Mesenchymal stem cell (in vitro differentiated cells and primary cell): ENCODE measurements at regions not wholly inside any gene's neighbourhood (a gene's known extent, or its start where the extent isn't known, plus 50 kb on each side); places are given as distances from the start of the nearest gene placed in this dataset.
A peak's percentile ranks its signal among the peaks of the same experiment; 100 is the strongest.

Experiments
- DNase-seq: peaks from one replicate; pipeline ENCODE4 v3.0.0-alpha.2; 2013
- H2AFZ ChIP-seq: one replicate; pipeline ENCODE4 v1.6.1; 2013; ENCODE audit warnings: low read depth, mild to moderate bottlenecking, control low read depth, inconsistent platforms, low read length, moderate library complexity
- H2AK5ac ChIP-seq: 2 replicates; pipeline ENCODE4 v1.6.1; 2013; ENCODE audit warnings: low read length, moderate library complexity, mild to moderate bottlenecking, inconsistent platforms; ENCODE audit not compliant: severe bottlenecking
- H2BK120ac ChIP-seq: one replicate; pipeline ENCODE4 v1.6.1; 2013; ENCODE audit warnings: low read depth, mild to moderate bottlenecking, inconsistent platforms, low read length, moderate library complexity
- H2BK12ac ChIP-seq, 2 experiments: one replicate each; pipeline ENCODE4 v1.6.1; 2013; ENCODE audit warnings: inconsistent platforms in 2 of 2, low read length in 2 of 2, mild to moderate bottlenecking in 2 of 2, moderate library complexity in 2 of 2, control low read depth in 1 of 2
- H2BK15ac ChIP-seq: one replicate; pipeline ENCODE4 v1.6.1; 2013; ENCODE audit warnings: mild to moderate bottlenecking, low read depth, inconsistent platforms; ENCODE audit not compliant: poor library complexity, severe bottlenecking
- H2BK5ac ChIP-seq: 2 replicates; pipeline ENCODE4 v1.6.1; 2013; ENCODE audit warnings: low read depth, mild to moderate bottlenecking, low read length, control low read depth, inconsistent platforms; ENCODE audit not compliant: poor library complexity, severe bottlenecking
- H3K14ac ChIP-seq, 2 experiments: one replicate each; pipeline ENCODE4 v1.6.1; 2013; ENCODE audit warnings: inconsistent platforms in 2 of 2, low read length in 2 of 2, control low read depth in 1 of 2, mild to moderate bottlenecking in 1 of 2, moderate library complexity in 1 of 2
- H3K18ac ChIP-seq, 2 experiments: one replicate each; pipeline ENCODE4 v1.6.1; 2013; ENCODE audit warnings: inconsistent platforms in 2 of 2, low read length in 2 of 2, control low read depth in 1 of 2, low read depth in 1 of 2, mild to moderate bottlenecking in 1 of 2
- H3K23ac ChIP-seq, 2 experiments: one replicate each; pipeline ENCODE4 v1.6.1; 2013; ENCODE audit warnings: inconsistent platforms in 2 of 2, low read length in 2 of 2, mild to moderate bottlenecking in 2 of 2, moderate library complexity in 2 of 2, control low read depth in 1 of 2
- H3K27ac ChIP-seq: 2 replicates; pipeline ENCODE4 v1.5.1; 2013; ENCODE audit warnings: mild to moderate bottlenecking, moderate library complexity, low read length, control low read depth, inconsistent platforms; ENCODE audit not compliant: poor library complexity, severe bottlenecking
- H3K27me3 ChIP-seq, 2 experiments: 2 replicates each; pipeline versions ENCODE4 v1.6.1 to v1.7.0; 2013; ENCODE audit warnings: low read length in 2 of 2, mild to moderate bottlenecking in 2 of 2, moderate library complexity in 2 of 2, control low read depth in 1 of 2, inconsistent platforms in 1 of 2; ENCODE audit not compliant: control insufficient read depth in 1 of 2, insufficient read depth in 1 of 2
- H3K36me3 ChIP-seq, 2 experiments: 2 replicates each; pipeline versions ENCODE4 v1.6.1 to v1.7.0; 2013; ENCODE audit warnings: low read length in 2 of 2, control low read depth in 1 of 2, inconsistent platforms in 1 of 2, low read depth in 1 of 2, mild to moderate bottlenecking in 1 of 2; ENCODE audit not compliant: insufficient read depth in 2 of 2, control insufficient read depth in 1 of 2
- H3K4ac ChIP-seq, 2 experiments: one replicate each; pipeline ENCODE4 v1.6.1; 2013; ENCODE audit warnings: inconsistent platforms in 2 of 2, low read length in 2 of 2, mild to moderate bottlenecking in 2 of 2, moderate library complexity in 2 of 2, control low read depth in 1 of 2, low read depth in 1 of 2
- H3K4me1 ChIP-seq: 2 replicates; pipeline ENCODE4 v1.6.1; 2013; ENCODE audit warnings: low read depth, low read length, control low read depth; ENCODE audit not compliant: control insufficient read depth, insufficient read depth
- H3K4me2 ChIP-seq: 2 replicates; pipeline ENCODE4 v1.6.1; 2013; ENCODE audit warnings: low read length, mild to moderate bottlenecking, inconsistent platforms; ENCODE audit not compliant: poor library complexity, severe bottlenecking
- H3K4me3 ChIP-seq, 2 experiments: 2 replicates each; pipeline versions ENCODE4 v1.5.1 to v1.7.0; 2013; ENCODE audit warnings: low read length in 2 of 2, mild to moderate bottlenecking in 2 of 2, control low read depth in 1 of 2, low read depth in 1 of 2; ENCODE audit not compliant: insufficient read depth in 1 of 2
- H3K79me1 ChIP-seq: replicated peaks from 2 replicates; pipeline ENCODE4 v1.6.1; 2013; ENCODE audit warnings: mild to moderate bottlenecking, control low read depth, low read length, inconsistent platforms; ENCODE audit not compliant: poor library complexity, severe bottlenecking
- H3K9ac ChIP-seq: 2 replicates; pipeline ENCODE4 v1.7.0; 2013; ENCODE audit warnings: mild to moderate bottlenecking, low read length, moderate library complexity
- H3K9me3 ChIP-seq: 2 replicates; pipeline ENCODE4 v1.7.0; 2013; ENCODE audit warnings: mild to moderate bottlenecking, low read length; ENCODE audit not compliant: control insufficient read depth
- H4K8ac ChIP-seq: one replicate; pipeline ENCODE4 v1.6.1; 2013; ENCODE audit warnings: inconsistent platforms, mild to moderate bottlenecking, low read length, moderate library complexity
- H4K91ac ChIP-seq: one replicate; pipeline ENCODE4 v1.6.1; 2013; ENCODE audit warnings: mild to moderate bottlenecking, low read length, inconsistent platforms
- WGBS: methylation state at CpG from one replicate; pipeline ENCODE4 v1.1.7; 2013; ENCODE audit warnings: mixed read lengths; 5-methylcytosine and 5-hydroxymethylcytosine counted together

DNA sequence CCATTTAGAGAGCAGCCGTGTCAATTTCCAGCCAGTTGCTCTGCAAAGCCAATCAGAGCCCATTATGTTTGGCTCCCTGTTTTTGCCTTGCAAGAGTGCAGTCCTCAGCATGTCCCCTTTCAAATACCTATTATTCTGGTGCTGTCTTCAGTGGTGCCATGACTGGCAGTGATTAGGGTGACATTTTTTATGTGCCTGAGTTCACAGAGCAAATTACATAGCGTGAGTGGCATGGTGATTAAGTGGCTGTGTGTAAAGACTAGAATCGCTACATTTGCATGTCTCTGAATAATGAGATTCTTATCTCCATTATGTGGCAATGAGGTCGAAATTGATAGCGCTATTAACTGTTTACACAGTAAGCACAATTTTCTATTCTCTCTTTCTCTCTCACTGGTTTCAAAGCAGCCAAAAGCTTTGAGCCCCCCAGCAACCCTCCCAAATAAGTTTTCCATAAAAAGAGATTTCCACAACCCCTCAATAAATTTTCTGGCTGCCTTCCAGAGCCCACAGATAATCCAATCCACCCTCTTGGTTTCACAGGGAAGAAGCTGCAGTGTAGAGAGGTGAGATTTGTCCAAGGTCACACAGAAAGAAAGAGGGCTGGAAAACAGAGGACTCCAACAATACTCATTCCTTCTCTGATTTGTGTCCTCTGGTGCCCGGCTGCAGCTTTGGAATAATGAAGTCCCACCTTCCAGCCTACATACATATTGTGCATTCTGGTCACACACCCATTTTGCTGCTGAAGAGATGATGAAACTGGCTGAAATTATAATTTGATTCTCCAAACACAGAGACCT is 58.8 kb upstream of the NUDT4 start:
- 97% methylated on average over 6 of the region's 6 CpGs for WGBS
- no peak overlapping the region for H3K27ac ChIP-seq
- H2AFZ ChIP-seq = no peak overlapping the region
- no peak for DNase-seq
- H2BK15ac ChIP-seq = no peak overlapping the region
- no peaks in the 10 kb centered on the region for H3K4me1 ChIP-seq
- no peak overlapping the region for H3K9ac ChIP-seq
- H3K4ac ChIP-seq = no peak overlapping the region
- H2BK120ac ChIP-seq = no peak overlapping the region
- no peak overlapping the region for H3K4me2 ChIP-seq
- no peaks in the 10 kb centered on the region for H3K79me1 ChIP-seq
- H3K23ac ChIP-seq = no peak overlapping the region
- H2BK5ac ChIP-seq = no peak overlapping the region
- no peak overlapping the region for H2BK12ac ChIP-seq
- no peak overlapping the region for H4K91ac ChIP-seq
- no peak overlapping the region for H3K4me3 ChIP-seq
- H3K18ac ChIP-seq = no peak overlapping the region
- H2AK5ac ChIP-seq = no peak overlapping the region
- H3K27me3 ChIP-seq = no peaks in the 10 kb centered on the region
- H3K36me3 ChIP-seq = no peaks in the 10 kb centered on the region
- no peak overlapping the region for H3K14ac ChIP-seq
- H4K8ac ChIP-seq = no peak overlapping the region
- no peaks in the 10 kb centered on the region for H3K9me3 ChIP-seq

DNA sequence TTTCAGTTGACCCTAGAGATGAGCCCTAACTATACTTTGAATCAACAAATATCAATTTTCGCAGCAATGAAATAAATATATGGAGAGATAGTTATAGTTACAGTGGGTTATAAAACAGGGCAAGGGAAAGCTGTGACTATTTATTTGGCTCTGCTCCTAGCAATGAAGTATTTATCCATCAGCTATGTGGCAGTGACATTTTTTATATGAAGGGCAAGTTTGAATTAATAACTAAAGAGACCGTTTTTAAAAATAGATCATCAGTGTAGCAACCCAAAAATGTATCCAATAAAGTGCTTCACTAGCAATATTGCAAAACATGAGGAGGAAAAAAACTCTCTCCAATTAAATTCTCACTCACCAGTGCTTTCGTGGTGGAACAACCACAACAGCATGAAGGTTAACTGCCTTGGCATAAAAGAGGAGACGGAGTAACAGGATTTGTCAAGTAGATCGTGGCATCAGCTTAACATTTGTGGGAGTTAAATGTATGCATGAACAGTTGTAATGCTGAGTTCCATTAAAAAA is 58.1 kb upstream of the NUDT4 start:
- no peak overlapping the region for H3K9ac ChIP-seq
- H3K27ac ChIP-seq = no peak overlapping the region
- no peak overlapping the region for H3K4ac ChIP-seq
- no peaks in the 10 kb centered on the region for H3K4me1 ChIP-seq
- no peaks in the 10 kb centered on the region for H3K27me3 ChIP-seq
- H3K14ac ChIP-seq = no peak overlapping the region
- H4K8ac ChIP-seq = no peak overlapping the region
- H4K91ac ChIP-seq = no peak overlapping the region
- H3K79me1 ChIP-seq = no peaks in the 10 kb centered on the region
- no peak overlapping the region for H2BK12ac ChIP-seq
- H3K4me2 ChIP-seq = no peak overlapping the region
- DNase-seq = no peak
- no peak overlapping the region for H2BK5ac ChIP-seq
- no peaks in the 10 kb centered on the region for H3K9me3 ChIP-seq
- H2BK15ac ChIP-seq = no peak overlapping the region
- H2BK120ac ChIP-seq = no peak overlapping the region
- no peaks in the 10 kb centered on the region for H3K36me3 ChIP-seq
- no peak overlapping the region for H3K23ac ChIP-seq
- no peak overlapping the region for H3K18ac ChIP-seq
- 96% methylated on average over 4 of the region's 5 CpGs for WGBS
- H2AK5ac ChIP-seq = no peak overlapping the region
- no peak overlapping the region for H3K4me3 ChIP-seq
- H2AFZ ChIP-seq = no peak overlapping the region

DNA sequence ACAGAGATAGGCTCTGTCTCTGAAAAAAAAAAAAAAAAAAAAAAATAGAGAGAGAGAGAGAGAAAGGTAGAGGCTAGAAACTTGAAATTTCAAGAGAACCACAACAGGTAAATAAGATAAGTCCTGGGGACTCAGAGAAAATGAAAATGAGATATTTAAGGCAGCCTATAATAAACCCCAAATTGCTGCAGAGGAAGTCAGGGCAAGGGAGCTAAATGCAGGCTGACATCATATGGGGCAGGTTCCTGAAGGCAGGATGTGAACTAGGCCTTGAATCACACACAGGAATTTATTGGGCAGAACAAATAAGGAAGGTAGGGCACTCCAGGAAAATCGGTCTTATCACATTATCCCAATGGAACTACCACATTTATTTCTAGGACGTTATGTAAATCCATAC is 54.9 kb upstream of the NUDT4 start:
- Histone ChIP-seq H3K79me1 (no peaks in the 10 kb centered on the region), H3K36me3 (no peaks in the 10 kb centered on the region), H2AK5ac (no peak overlapping the region), H3K4me2 (no peak overlapping the region), H3K27ac (no peak overlapping the region), H3K9ac (no peak overlapping the region), H2BK15ac (no peak overlapping the region), H2BK5ac (no peak overlapping the region), H3K4me3 (no peak overlapping the region), H2BK120ac (no peak overlapping the region), H3K4ac (no peak overlapping the region), H4K8ac (no peak overlapping the region), H4K91ac (no peak overlapping the region), H3K4me1 (no peaks in the 10 kb centered on the region), H3K18ac (no peak overlapping the region), H3K14ac (no peak overlapping the region), H3K9me3 (no peaks in the 10 kb centered on the region), H3K23ac (no peak overlapping the region), H3K27me3 (no peaks in the 10 kb centered on the region), H2AFZ (no peak overlapping the region), H2BK12ac (no peak overlapping the region)
- DNase-seq = no peak
- WGBS = no CpG with 5 or more reads among the region's 2 CpGs

DNA sequence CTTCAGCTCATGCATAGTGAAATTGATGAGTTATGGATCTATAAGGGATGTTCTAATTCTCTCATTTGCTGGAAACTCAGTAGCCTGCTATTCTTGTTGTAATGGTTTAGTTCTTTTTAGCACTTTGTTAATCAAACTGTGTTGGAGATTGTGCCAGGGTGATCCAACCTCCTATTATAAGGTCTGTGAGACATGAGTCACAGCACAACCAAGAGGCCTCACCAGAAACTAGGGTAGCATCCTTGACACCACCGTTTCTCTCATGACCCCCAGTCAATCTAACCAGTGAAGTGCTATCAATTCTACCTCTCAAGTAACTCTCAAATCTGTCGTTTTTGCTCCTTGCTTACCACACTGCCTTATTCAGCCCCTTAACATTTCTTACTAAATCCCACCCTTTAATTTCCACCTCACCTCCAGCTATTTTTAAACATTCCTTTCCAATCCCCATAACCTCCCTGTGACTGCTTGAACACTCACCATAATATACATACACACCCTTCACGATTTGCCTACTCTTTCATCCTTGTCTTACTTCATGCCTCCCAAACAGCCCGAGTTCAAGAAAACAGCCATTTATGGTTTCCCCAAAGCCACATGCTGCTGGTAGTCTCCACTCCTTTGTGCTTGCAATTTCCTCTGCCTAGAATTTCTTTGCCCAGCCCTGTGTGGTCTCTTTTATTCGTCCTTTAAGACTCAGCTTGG is 53.9 kb upstream of the NUDT4 start:
- H2BK15ac ChIP-seq = no peak overlapping the region
- H3K9ac ChIP-seq = no peak overlapping the region
- no peaks in the 10 kb centered on the region for H3K9me3 ChIP-seq
- H2AFZ ChIP-seq = no peak overlapping the region
- no peak overlapping the region for H3K23ac ChIP-seq
- no peak overlapping the region for H3K18ac ChIP-seq
- no peak overlapping the region for H3K4ac ChIP-seq
- H4K8ac ChIP-seq = no peak overlapping the region
- H3K36me3 ChIP-seq = no peaks in the 10 kb centered on the region
- no peak overlapping the region for H2BK12ac ChIP-seq
- no peak overlapping the region for H2BK120ac ChIP-seq
- WGBS = 59% methylated on average over 5 of the region's 5 CpGs
- no peaks in the 10 kb centered on the region for H3K79me1 ChIP-seq
- no peak overlapping the region for H3K4me3 ChIP-seq
- DNase-seq = peak; percentile 30
- H2AK5ac ChIP-seq = no peak overlapping the region
- no peak overlapping the region for H3K4me2 ChIP-seq
- no peak overlapping the region for H3K14ac ChIP-seq
- H3K4me1 ChIP-seq = no peaks in the 10 kb centered on the region
- H2BK5ac ChIP-seq = no peak overlapping the region
- no peak overlapping the region for H4K91ac ChIP-seq
- no peak overlapping the region for H3K27ac ChIP-seq
- H3K27me3 ChIP-seq = no peaks in the 10 kb centered on the region
